Left ventricle myocardium inferior (tissue), 1 donor: ENCODE measurements at regions not wholly inside any gene's neighbourhood (a gene's known extent, or its start where the extent isn't known, plus 50 kb on each side); places are given as distances from the start of the nearest gene placed in this dataset.

Experiments used
- DNase-seq: peaks from one replicate; pipeline ENCODE4 v3.0.0-alpha.2; 2020
- H3K27ac ChIP-seq: fragments of 200-600 bp; replicated peaks from 2 replicates; pipeline ENCODE4 v1.8.0; 2021
- H3K27me3 ChIP-seq: fragments of 200-600 bp; 2 replicates; pipeline ENCODE4 v1.8.0; 2021; ENCODE audit warnings: low read depth
- H3K36me3 ChIP-seq: fragments of 200-600 bp; 2 replicates; pipeline ENCODE4 v1.8.0; 2021
- H3K4me1 ChIP-seq: fragments of 200-600 bp; 2 replicates; pipeline ENCODE4 v1.8.0; 2021
- H3K4me3 ChIP-seq: fragments of 200-600 bp; 2 replicates; pipeline ENCODE4 v1.8.0; 2021; ENCODE audit warnings: mild to moderate bottlenecking, moderate library complexity
- H3K9me3 ChIP-seq: fragments of 200-600 bp; replicated peaks from 2 replicates; pipeline ENCODE4 v1.8.0; 2021
- intact Hi-C: fragments of 100-400 bp; cut with micrococcal nuclease; formaldehyde crosslinking; loops from one replicate; pipeline ENCODE4 v1.11.0; 2022
- TF ChIP-seq, protein P1 (sequence below): fragments of 200-600 bp; IDR thresholded peaks from 2 replicates; pipeline ENCODE4 v1.8.0; 2021; ENCODE audit warnings: antibody characterized with exemption, mild to moderate bottlenecking, borderline replicate concordance
- donor health status: DM: no; HTN: yes; CAD: no; lungs with severe emphysema.

DNA sequence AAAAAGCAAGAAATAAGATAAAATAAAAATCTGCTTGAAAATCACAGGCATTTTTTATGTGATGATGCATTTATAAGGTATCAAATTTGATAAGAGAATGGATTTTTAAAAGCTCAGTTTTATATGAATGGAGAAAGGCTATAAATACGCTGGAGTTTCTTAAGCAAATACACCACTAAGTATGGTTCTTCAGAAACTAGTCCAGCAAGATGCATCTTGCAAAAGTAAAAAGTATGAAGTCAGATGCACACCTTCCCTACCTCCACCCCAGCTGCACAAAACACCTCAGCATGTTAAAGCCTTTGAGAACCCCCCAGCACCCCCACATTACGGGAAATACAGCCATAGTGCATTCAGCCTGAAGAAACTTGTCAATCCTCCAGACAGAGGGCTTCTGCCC lies 143.1 kb upstream of the PROX1 start:
- no peak overlapping the region for H3K27ac ChIP-seq
- intact Hi-C loops, result no loop called here
- H3K27me3 ChIP-seq, result peaks cover 7% of the 10 kb centered on the region
- no peak for DNase-seq
- H3K9me3 ChIP-seq, result no peaks in the 10 kb centered on the region
- TF ChIP-seq, protein P1, sequence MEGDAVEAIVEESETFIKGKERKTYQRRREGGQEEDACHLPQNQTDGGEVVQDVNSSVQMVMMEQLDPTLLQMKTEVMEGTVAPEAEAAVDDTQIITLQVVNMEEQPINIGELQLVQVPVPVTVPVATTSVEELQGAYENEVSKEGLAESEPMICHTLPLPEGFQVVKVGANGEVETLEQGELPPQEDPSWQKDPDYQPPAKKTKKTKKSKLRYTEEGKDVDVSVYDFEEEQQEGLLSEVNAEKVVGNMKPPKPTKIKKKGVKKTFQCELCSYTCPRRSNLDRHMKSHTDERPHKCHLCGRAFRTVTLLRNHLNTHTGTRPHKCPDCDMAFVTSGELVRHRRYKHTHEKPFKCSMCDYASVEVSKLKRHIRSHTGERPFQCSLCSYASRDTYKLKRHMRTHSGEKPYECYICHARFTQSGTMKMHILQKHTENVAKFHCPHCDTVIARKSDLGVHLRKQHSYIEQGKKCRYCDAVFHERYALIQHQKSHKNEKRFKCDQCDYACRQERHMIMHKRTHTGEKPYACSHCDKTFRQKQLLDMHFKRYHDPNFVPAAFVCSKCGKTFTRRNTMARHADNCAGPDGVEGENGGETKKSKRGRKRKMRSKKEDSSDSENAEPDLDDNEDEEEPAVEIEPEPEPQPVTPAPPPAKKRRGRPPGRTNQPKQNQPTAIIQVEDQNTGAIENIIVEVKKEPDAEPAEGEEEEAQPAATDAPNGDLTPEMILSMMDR, result no peak
- no peaks in the 10 kb centered on the region for H3K36me3 ChIP-seq
- no peak overlapping the region for H3K4me3 ChIP-seq
- H3K4me1 ChIP-seq, result no peaks in the 10 kb centered on the region

GRCh38 chr1:213852107-213852506 lies 135.7 kb upstream of the PROX1 start:
- no peak for DNase-seq
- intact Hi-C loops, result loop anchor here (10.0 kb wide), 1 partner anchor 57 kb away; no protein-coding TSS in a partner anchor
- TF ChIP-seq, protein P1, result no peak
- Histone ChIP-seq H3K36me3 (no peaks in the 10 kb centered on the region), H3K27ac (no peak overlapping the region), H3K27me3 (peaks cover 15% of the 10 kb centered on the region), H3K4me3 (no peak overlapping the region), H3K4me1 (no peaks in the 10 kb centered on the region), H3K9me3 (no peaks in the 10 kb centered on the region)

DNA sequence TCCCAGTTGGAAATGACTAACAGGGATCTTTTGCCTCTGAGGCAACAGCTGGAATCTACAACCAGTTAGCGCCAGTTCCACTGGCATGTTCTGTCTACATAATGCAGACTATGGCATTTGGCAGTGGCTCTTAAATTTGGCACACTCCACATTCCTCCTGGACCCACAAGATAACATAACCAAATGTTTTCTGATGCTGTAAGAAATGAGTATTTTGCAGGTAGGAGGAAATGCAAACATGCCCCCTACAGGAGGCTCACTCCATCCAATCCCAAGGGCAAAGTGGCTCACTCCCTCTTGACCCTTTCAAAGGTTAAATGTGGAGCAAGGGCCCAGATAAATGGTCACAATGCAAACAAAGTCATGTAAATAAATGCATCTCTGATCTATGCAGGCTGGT lies 129.2 kb upstream of the PROX1 start:
- no peaks in the 10 kb centered on the region for H3K36me3 ChIP-seq
- no peak overlapping the region for H3K27ac ChIP-seq
- no peak for DNase-seq
- H3K4me1 ChIP-seq, result no peaks in the 10 kb centered on the region
- H3K9me3 ChIP-seq, result no peaks in the 10 kb centered on the region
- no peak overlapping the region for H3K4me3 ChIP-seq
- TF ChIP-seq, protein P1, result no peak
- H3K27me3 ChIP-seq, result peaks cover 6% of the 10 kb centered on the region
- intact Hi-C loops, result loop anchor here (10.0 kb wide), 1 partner anchor 64 kb away; no protein-coding TSS in a partner anchor

DNA sequence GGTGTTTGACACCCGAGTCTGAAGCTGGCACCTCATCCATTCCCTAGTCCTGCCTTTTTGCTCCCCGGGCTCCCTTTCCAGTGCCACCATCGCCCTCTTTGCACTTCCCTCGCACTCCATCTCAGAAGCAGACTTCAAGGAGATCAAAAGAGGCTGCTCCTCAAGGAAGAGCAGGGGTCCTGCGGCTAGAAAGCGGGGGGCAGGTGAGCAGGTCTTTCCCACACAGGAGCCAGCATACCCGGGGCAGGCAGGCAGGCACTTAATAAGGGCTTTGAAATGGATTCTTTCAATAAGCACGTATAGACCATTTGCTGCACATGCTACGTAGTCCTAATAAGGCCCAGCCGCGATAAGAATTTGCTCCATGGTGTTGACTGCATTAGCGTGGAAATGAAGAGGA lies 125.9 kb upstream of the PROX1 start:
- DNase-seq, result no peak
- Histone ChIP-seq H3K36me3 (no peaks in the 10 kb centered on the region), H3K27me3 (no peaks in the 10 kb centered on the region), H3K27ac (no peak overlapping the region), H3K9me3 (no peaks in the 10 kb centered on the region), H3K4me3 (no peak overlapping the region), H3K4me1 (no peaks in the 10 kb centered on the region)
- TF ChIP-seq, protein P1, result no peak
- intact Hi-C loops, result no loop called here

GRCh38 chr1:213864091-213864490 lies 123.7 kb upstream of the PROX1 start:
- no peaks in the 10 kb centered on the region for H3K4me1 ChIP-seq
- H3K9me3 ChIP-seq, result no peaks in the 10 kb centered on the region
- no peak overlapping the region for H3K27ac ChIP-seq
- no peak for DNase-seq
- TF ChIP-seq, protein P1, result no peak
- H3K4me3 ChIP-seq, result no peak overlapping the region
- intact Hi-C loops, result no loop called here
- no peaks in the 10 kb centered on the region for H3K36me3 ChIP-seq
- H3K27me3 ChIP-seq, result no peaks in the 10 kb centered on the region

- H3K9me3 ChIP-seq, result no peaks in the 10 kb centered on the region
- no peak overlapping the region for H3K27ac ChIP-seq
- intact Hi-C loops, result no loop called here
- H3K4me1 ChIP-seq, result no peaks in the 10 kb centered on the region
- H3K4me3 ChIP-seq, result no peak overlapping the region
- DNase-seq, result no peak
- TF ChIP-seq, protein P1, result no peak
- H3K36me3 ChIP-seq, result no peaks in the 10 kb centered on the region
- H3K27me3 ChIP-seq, result no peaks in the 10 kb centered on the region
These were observed 119.3 kb upstream of the PROX1 start for GRCh38 chr1:213868482-213868881.
